NCI-H1048 (cell line): ENCODE measurements at regions not wholly inside any gene's neighbourhood (a gene's known extent, or its start where the extent isn't known, plus 50 kb on each side); places are given as distances from the start of the nearest gene placed in this dataset.
"Not testable (repeated sequence)": the region's sequence is repeated elsewhere in the genome, so short reads cannot be mapped to it uniquely, and the experiment has no call there.

Experiments
- DNase-seq: peaks from one replicate; lab custom pipeline; 2025; lab: John Stamatoyannopoulos, UW

GRCh38 chr10:106384496-106384895 lies 780.0 kb downstream of the SORCS1 start:
- DNase-seq, result no peak

GRCh38 chr10:106380706-106381105 lies 783.8 kb downstream of the SORCS1 start:
- DNase-seq, result no peak

- no peak for DNase-seq
Observed at GRCh38 chr10:106378251-106378650, 786.3 kb downstream of the SORCS1 start.

GRCh38 chr10:106370751-106371150 lies 793.8 kb downstream of the SORCS1 start:
- no peak for DNase-seq

- DNase-seq, result no peak
Observed at GRCh38 chr10:106360870-106361269, 803.6 kb downstream of the SORCS1 start.

GRCh38 chr10:106355450-106355849 lies 809.1 kb downstream of the SORCS1 start:
- DNase-seq, result no peak

- no peak for DNase-seq
Observed at GRCh38 chr10:106348933-106349332, 815.6 kb downstream of the SORCS1 start.

GRCh38 chr10:106347547-106347946 lies 817.0 kb downstream of the SORCS1 start:
- DNase-seq, result no peak

GRCh38 chr10:106343539-106343938 lies 821.0 kb downstream of the SORCS1 start:
- not testable (repeated sequence) for DNase-seq

- no peak for DNase-seq
Observed at GRCh38 chr10:106341356-106341755, 823.1 kb downstream of the SORCS1 start.

GRCh38 chr10:106338486-106338885 lies 826.0 kb downstream of the SORCS1 start:
- no peak for DNase-seq

- DNase-seq, result no peak
Observed at GRCh38 chr10:106336874-106337273, 827.6 kb downstream of the SORCS1 start.

- no peak for DNase-seq
Observed at GRCh38 chr10:106327747-106328146, 836.8 kb downstream of the SORCS1 start.

GRCh38 chr10:106320876-106321275 lies 843.6 kb downstream of the SORCS1 start:
- DNase-seq, result no peak

- no peak for DNase-seq
Observed at GRCh38 chr10:106320078-106320477, 844.4 kb downstream of the SORCS1 start.

GRCh38 chr10:106317554-106317953 lies 847.0 kb downstream of the SORCS1 start:
- no peak for DNase-seq

GRCh38 chr10:106313041-106313440 lies 851.5 kb downstream of the SORCS1 start:
- no peak for DNase-seq

- no peak for DNase-seq
Observed at GRCh38 chr10:106312087-106312486, 852.4 kb downstream of the SORCS1 start.

- no peak for DNase-seq
Observed at GRCh38 chr10:106311590-106311989, 852.9 kb downstream of the SORCS1 start.

GRCh38 chr10:106310596-106310995 lies 853.9 kb downstream of the SORCS1 start:
- no peak for DNase-seq

- DNase-seq, result no peak
Observed at GRCh38 chr10:106309376-106309775, 855.1 kb downstream of the SORCS1 start.

- DNase-seq, result no peak
Observed at GRCh38 chr10:106308284-106308683, 856.2 kb downstream of the SORCS1 start.

- no peak for DNase-seq
Observed at GRCh38 chr10:106304056-106304455, 860.5 kb downstream of the SORCS1 start.

GRCh38 chr10:106302961-106303360 lies 861.5 kb downstream of the SORCS1 start:
- no peak for DNase-seq

GRCh38 chr10:106301146-106301545 lies 863.4 kb downstream of the SORCS1 start:
- no peak for DNase-seq
